RWPE2 (cell line): ENCODE measurements at regions not wholly inside any gene's neighbourhood (a gene's known extent, or its start where the extent isn't known, plus 50 kb on each side); places are given as distances from the start of the nearest gene placed in this dataset.

Experiments used
- ATAC-seq: fragments of 200-7000 bp; cut with Tn5 transposase; 3 replicates; pipeline ENCODE4 v1.9.1; 2021; ENCODE audit warnings: low read depth
- DNase-seq: peaks from one replicate; pipeline ENCODE4 v3.0.0-alpha.2; 2020; ENCODE audit warnings: low spot score
- H3K27ac ChIP-seq: fragments of 450-650 bp; 2 replicates; pipeline ENCODE4 v1.5.1; 2017; ENCODE audit warnings: mild to moderate bottlenecking; ENCODE audit not compliant: poor library complexity, severe bottlenecking
- H3K27me3 ChIP-seq: fragments of 250-450 bp; sonication (Bioruptor Pico); 2 replicates; pipeline ENCODE4 v1.5.1; 2021; ENCODE audit warnings: mild to moderate bottlenecking, moderate library complexity; ENCODE audit not compliant: insufficient read depth, poor library complexity, severe bottlenecking
- H3K36me3 ChIP-seq: fragments of 250-450 bp; sonication (Bioruptor Pico); 2 replicates; pipeline ENCODE4 v1.5.1; 2020; ENCODE audit warnings: low read depth, mild to moderate bottlenecking, moderate library complexity
- H3K4me1 ChIP-seq: fragments of 250-450 bp; sonication (Bioruptor Pico); 2 replicates; pipeline ENCODE4 v1.5.1; 2021; ENCODE audit warnings: mild to moderate bottlenecking, moderate library complexity; ENCODE audit not compliant: insufficient read depth, poor library complexity, severe bottlenecking
- H3K4me3 ChIP-seq: fragments of 250-450 bp; sonication (Bioruptor Pico); 2 replicates; pipeline ENCODE4 v1.5.1; 2021; ENCODE audit warnings: mild to moderate bottlenecking, moderate library complexity; ENCODE audit not compliant: severe bottlenecking
- H3K9me3 ChIP-seq: fragments of 250-450 bp; sonication (Bioruptor Pico); 2 replicates; pipeline ENCODE4 v1.5.1; 2021; ENCODE audit warnings: mild to moderate bottlenecking, moderate library complexity; ENCODE audit not compliant: severe bottlenecking
- CTCF ChIP-seq: fragments of 450-650 bp; IDR thresholded peaks from one replicate; pipeline ENCODE4 v1.5.1; 2017; ENCODE audit warnings: mild to moderate bottlenecking, moderate library complexity; ENCODE audit not compliant: poor library complexity, severe bottlenecking

- no peak for TF ChIP-seq CTCF
- H3K27me3 ChIP-seq, result no peaks in the 10 kb centered on the region
- H3K4me3 ChIP-seq, result no peak overlapping the region
- no peak for ATAC-seq
- no peaks in the 10 kb centered on the region for H3K36me3 ChIP-seq
- no peak for DNase-seq
- peaks cover 12% of the 10 kb centered on the region for H3K4me1 ChIP-seq
- no peak overlapping the region for H3K27ac ChIP-seq
- H3K9me3 ChIP-seq, result no peaks in the 10 kb centered on the region
Measured at GRCh38 chr1:43057567-43057966, 98.9 kb upstream of the SLC2A1 start.

GRCh38 chr1:43056981-43057391, 98.3 kb upstream of the SLC2A1 start:
- H3K4me1 ChIP-seq, result peaks cover 12% of the 10 kb centered on the region
- H3K27me3 ChIP-seq, result no peaks in the 10 kb centered on the region
- TF ChIP-seq CTCF, result no peak
- H3K9me3 ChIP-seq, result no peaks in the 10 kb centered on the region
- no peak for DNase-seq
- no peak overlapping the region for H3K27ac ChIP-seq
- no peaks in the 10 kb centered on the region for H3K36me3 ChIP-seq
- no peak for ATAC-seq
- no peak overlapping the region for H3K4me3 ChIP-seq

- no peak for DNase-seq
- Histone ChIP-seq H3K36me3 (no peaks in the 10 kb centered on the region), H3K9me3 (no peaks in the 10 kb centered on the region), H3K4me1 (peaks cover 12% of the 10 kb centered on the region), H3K4me3 (no peak overlapping the region), H3K27ac (no peak overlapping the region), H3K27me3 (no peaks in the 10 kb centered on the region)
- no peak for ATAC-seq
- no peak for TF ChIP-seq CTCF
Measured at GRCh38 chr1:43056460-43056859, 97.8 kb upstream of the SLC2A1 start.

- Histone ChIP-seq H3K4me1 (peaks cover 12% of the 10 kb centered on the region), H3K4me3 (no peak overlapping the region), H3K9me3 (no peaks in the 10 kb centered on the region), H3K36me3 (no peaks in the 10 kb centered on the region), H3K27ac (no peak overlapping the region), H3K27me3 (no peaks in the 10 kb centered on the region)
- ATAC-seq, result peak; percentile 64
- TF ChIP-seq CTCF, result no peak
- no peak for DNase-seq
Measured at GRCh38 chr1:43054961-43055360, 96.3 kb upstream of the SLC2A1 start.

- Histone ChIP-seq H3K27ac (no peak overlapping the region), H3K4me3 (no peak overlapping the region), H3K27me3 (no peaks in the 10 kb centered on the region), H3K36me3 (no peaks in the 10 kb centered on the region), H3K9me3 (no peaks in the 10 kb centered on the region), H3K4me1 (peaks cover 17% of the 10 kb centered on the region)
- DNase-seq (no peak), ATAC-seq (no peak)
- no peak for TF ChIP-seq CTCF
Measured at GRCh38 chr1:43052786-43053439, 94.2 kb upstream of the SLC2A1 start.
